Calu3 (cell line): ENCODE measurements at regions not wholly inside any gene's neighbourhood (a gene's known extent, or its start where the extent isn't known, plus 50 kb on each side); places are given as distances from the start of the nearest gene placed in this dataset.

ENCODE experiments used
- BruUV-seq: library from RNA; stranded (reverse); fragments of 400-500 nt; replicated peaks from 2 replicates; lab custom pipeline; 2021; lab: Mats Ljungman, UMichigan
- CTCF ChIA-PET: fragments of 300-600 bp; sonication (Branson Sonifier 250); formaldehyde crosslinking; loops from one replicate; lab custom pipeline; 2022; ENCODE audit warnings: antibody characterized with exemption; lab: Charles Lee
- DNase-seq: peaks from one replicate; pipeline ENCODE4 v3.0.0; 2022
- H3K27ac Mint-ChIP-seq: one replicate; pipeline ENCODE4 v1.8.0; 2022; ENCODE audit warnings: mixed read lengths; ENCODE audit not compliant: unreplicated experiment
- H3K27me3 Mint-ChIP-seq: one replicate; pipeline ENCODE4 v1.8.0; 2022; ENCODE audit warnings: mixed read lengths; ENCODE audit not compliant: unreplicated experiment
- H3K36me3 Mint-ChIP-seq: one replicate; pipeline ENCODE4 v1.8.0; 2022; ENCODE audit warnings: mild to moderate bottlenecking, moderate library complexity, mixed read lengths; ENCODE audit not compliant: insufficient read depth, unreplicated experiment
- H3K4me1 Mint-ChIP-seq: one replicate; pipeline ENCODE4 v1.8.0; 2022; ENCODE audit warnings: mild to moderate bottlenecking, low read depth, mixed read lengths; ENCODE audit not compliant: unreplicated experiment
- H3K4me3 Mint-ChIP-seq: one replicate; pipeline ENCODE4 v1.8.0; 2022; ENCODE audit warnings: mild to moderate bottlenecking, low read depth, moderate library complexity, mixed read lengths; ENCODE audit not compliant: unreplicated experiment
- H3K9me3 Mint-ChIP-seq: one replicate; pipeline ENCODE4 v1.8.0; 2022; ENCODE audit warnings: low read depth, mixed read lengths; ENCODE audit not compliant: unreplicated experiment
- intact Hi-C: fragments of 100-400 bp; cut with micrococcal nuclease; formaldehyde crosslinking; loops from one replicate; pipeline ENCODE4 v1.10.0; 2022; ENCODE audit not compliant: unreplicated experiment
- TF ChIP-seq, protein P1 (sequence below): fragments of 200-600 bp; IDR thresholded peaks from one replicate; pipeline ENCODE4 v1.8.0; 2022; ENCODE audit warnings: antibody characterized with exemption; ENCODE audit not compliant: unreplicated experiment

DNA sequence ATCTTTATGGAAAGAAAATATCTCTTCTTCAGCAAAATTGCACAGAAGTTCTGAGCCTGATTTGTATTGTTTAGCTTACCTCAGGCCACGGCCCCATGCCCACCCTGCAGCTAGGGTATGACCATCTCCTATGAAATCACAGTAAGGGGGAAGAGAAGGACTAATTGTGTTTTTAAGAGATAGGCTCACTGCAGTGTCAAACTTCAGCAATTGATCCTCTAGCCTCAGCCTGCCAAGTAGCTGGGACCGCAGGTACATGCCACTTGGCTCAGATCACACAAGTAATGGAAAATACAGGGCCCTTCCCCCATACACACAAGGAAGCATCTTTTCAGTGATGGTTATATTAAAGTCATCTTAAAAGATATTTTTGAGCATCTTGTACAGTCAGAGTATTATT lies 60.0 kb downstream of the DMAC1 start:
- H3K27me3 Mint-ChIP-seq: no peaks in the 10 kb centered on the region
- H3K36me3 Mint-ChIP-seq: no peaks in the 10 kb centered on the region
- H3K4me3 Mint-ChIP-seq: no peak overlapping the region
- intact Hi-C loops: no loop called here
- DNase-seq: no peak
- H3K27ac Mint-ChIP-seq: no peak overlapping the region
- BruUV-seq: no TSS peak
- TF ChIP-seq, protein P1, sequence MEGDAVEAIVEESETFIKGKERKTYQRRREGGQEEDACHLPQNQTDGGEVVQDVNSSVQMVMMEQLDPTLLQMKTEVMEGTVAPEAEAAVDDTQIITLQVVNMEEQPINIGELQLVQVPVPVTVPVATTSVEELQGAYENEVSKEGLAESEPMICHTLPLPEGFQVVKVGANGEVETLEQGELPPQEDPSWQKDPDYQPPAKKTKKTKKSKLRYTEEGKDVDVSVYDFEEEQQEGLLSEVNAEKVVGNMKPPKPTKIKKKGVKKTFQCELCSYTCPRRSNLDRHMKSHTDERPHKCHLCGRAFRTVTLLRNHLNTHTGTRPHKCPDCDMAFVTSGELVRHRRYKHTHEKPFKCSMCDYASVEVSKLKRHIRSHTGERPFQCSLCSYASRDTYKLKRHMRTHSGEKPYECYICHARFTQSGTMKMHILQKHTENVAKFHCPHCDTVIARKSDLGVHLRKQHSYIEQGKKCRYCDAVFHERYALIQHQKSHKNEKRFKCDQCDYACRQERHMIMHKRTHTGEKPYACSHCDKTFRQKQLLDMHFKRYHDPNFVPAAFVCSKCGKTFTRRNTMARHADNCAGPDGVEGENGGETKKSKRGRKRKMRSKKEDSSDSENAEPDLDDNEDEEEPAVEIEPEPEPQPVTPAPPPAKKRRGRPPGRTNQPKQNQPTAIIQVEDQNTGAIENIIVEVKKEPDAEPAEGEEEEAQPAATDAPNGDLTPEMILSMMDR: no peak
- CTCF ChIA-PET: no interaction called here
- H3K9me3 Mint-ChIP-seq: no peaks in the 10 kb centered on the region
- no peaks in the 10 kb centered on the region for H3K4me1 Mint-ChIP-seq

DNA sequence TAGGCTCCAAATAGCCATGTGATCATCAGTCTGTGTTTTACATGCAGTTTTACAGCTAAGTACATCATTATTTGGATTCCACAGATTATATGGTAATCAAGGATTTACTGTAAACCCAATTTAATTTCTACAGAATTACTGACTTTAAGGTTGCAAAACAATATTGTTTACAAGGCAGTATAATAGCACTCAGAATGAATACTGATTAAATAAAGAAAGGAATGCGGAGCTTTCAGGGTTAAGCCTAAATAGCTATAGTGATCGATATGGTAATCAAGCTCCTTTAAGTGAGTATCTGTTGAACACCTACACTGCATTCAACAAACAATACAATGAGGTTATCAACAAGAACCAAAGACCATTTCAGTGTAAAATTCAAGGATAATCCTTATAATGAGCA lies 64.3 kb downstream of the DMAC1 start:
- H3K4me3 Mint-ChIP-seq: no peak overlapping the region
- TF ChIP-seq, protein P1: no peak
- no peaks in the 10 kb centered on the region for H3K4me1 Mint-ChIP-seq
- no peaks in the 10 kb centered on the region for H3K27me3 Mint-ChIP-seq
- CTCF ChIA-PET: no interaction called here
- no peaks in the 10 kb centered on the region for H3K36me3 Mint-ChIP-seq
- no peak for DNase-seq
- no peak overlapping the region for H3K27ac Mint-ChIP-seq
- no peaks in the 10 kb centered on the region for H3K9me3 Mint-ChIP-seq
- no TSS peak for BruUV-seq
- intact Hi-C loops: no loop called here

DNA sequence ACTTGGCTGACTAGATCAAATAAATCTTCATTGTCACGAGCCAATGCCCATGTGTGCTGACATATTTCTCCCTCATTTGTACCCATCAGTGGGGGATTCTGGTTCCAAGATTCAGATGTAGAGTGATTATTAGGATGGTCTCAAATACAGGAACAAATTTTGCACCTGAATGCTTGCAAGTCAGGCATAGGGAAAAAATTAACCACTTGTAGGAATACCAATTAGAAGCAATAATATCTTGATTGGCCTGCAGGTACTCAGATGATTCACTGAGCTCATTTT lies 69.5 kb downstream of the DMAC1 start:
- H3K4me1 Mint-ChIP-seq: no peaks in the 10 kb centered on the region
- DNase-seq: no peak
- H3K36me3 Mint-ChIP-seq: no peaks in the 10 kb centered on the region
- intact Hi-C loops: no loop called here
- peaks cover 2% of the 10 kb centered on the region for H3K9me3 Mint-ChIP-seq
- TF ChIP-seq, protein P1: no peak
- no TSS peak for BruUV-seq
- no peak overlapping the region for H3K27ac Mint-ChIP-seq
- H3K27me3 Mint-ChIP-seq: no peaks in the 10 kb centered on the region
- H3K4me3 Mint-ChIP-seq: no peak overlapping the region
- CTCF ChIA-PET: no interaction called here

DNA sequence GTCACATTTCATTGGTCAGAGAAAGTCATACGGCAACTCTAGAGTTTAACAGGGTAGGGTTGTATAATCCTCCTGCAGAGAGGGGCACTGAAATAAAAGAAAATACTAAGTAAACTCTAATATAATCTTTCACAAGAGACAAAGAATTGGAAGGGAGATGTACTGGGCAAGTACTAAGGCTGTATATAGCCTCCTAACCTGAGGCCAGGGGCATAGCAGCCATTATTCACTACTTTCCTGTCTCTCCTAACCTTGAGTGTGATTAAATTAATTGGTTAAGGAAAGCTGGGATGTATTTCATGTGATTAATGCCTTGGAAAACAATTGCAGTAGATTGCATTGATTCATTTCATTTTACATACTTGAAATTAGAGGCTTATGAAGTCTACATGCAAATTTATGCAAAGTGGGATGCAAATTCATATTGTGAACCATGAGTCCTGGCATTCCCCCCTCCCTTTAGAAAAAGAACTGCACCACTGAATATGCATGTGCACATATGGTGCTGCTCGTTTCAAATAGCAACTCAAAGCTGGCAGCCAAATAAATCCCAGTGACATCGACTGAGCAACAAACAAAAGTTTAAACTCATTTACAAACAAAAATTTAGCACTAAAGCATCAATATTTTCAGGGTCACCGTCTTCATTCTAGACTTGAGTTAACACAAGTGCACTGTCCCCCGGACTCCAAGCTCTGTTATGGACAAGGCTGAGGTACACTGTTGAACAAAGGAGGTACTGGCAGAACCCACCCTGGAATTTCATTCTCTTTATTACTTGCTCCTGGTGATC lies 70.0 kb downstream of the DMAC1 start:
- no TSS peak for BruUV-seq
- intact Hi-C loops: no loop called here
- Mint-ChIP-seq H3K4me3 (no peak overlapping the region), H3K27me3 (no peaks in the 10 kb centered on the region), H3K27ac (no peak overlapping the region), H3K36me3 (no peaks in the 10 kb centered on the region), H3K4me1 (no peaks in the 10 kb centered on the region), H3K9me3 (peaks cover 5% of the 10 kb centered on the region)
- TF ChIP-seq, protein P1: no peak
- no peak for DNase-seq
- CTCF ChIA-PET: no interaction called here
